Hematopoietic multipotent progenitor cell treated with erythropoietin and hydrocortisone succinate and interleukin-3 and kit ligand, for 8 days (in vitro differentiated cells): ENCODE measurements at regions not wholly inside any gene's neighbourhood (a gene's known extent, or its start where the extent isn't known, plus 50 kb on each side); places are given as distances from the start of the nearest gene placed in this dataset.
"Not testable (repeated sequence)": the region's sequence is repeated elsewhere in the genome, so short reads cannot be mapped to it uniquely, and the experiment has no call there.

Experiments
- DNase-seq: peaks from one replicate; pipeline ENCODE4 v3.0.0-alpha.2; 2015

GRCh38 chr3:75395580-75396315 lies 268.4 kb upstream of the FRG2C start:
- DNase-seq, result no peak

GRCh38 chr3:75396316-75396802 lies 267.8 kb upstream of the FRG2C start:
- no peak for DNase-seq

GRCh38 chr3:75397486-75397885 lies 266.6 kb upstream of the FRG2C start:
- DNase-seq, result not testable (repeated sequence)

- not testable (repeated sequence) for DNase-seq
Measured at GRCh38 chr3:75422101-75422945, 241.8 kb upstream of the FRG2C start.

- DNase-seq, result not testable (repeated sequence)
Measured at GRCh38 chr3:75425379-75425778, 238.7 kb upstream of the FRG2C start.

- DNase-seq, result not testable (repeated sequence)
Measured at GRCh38 chr3:75427486-75427885, 236.6 kb upstream of the FRG2C start.

- DNase-seq, result not testable (repeated sequence)
Measured at GRCh38 chr3:75427906-75428305, 236.2 kb upstream of the FRG2C start.

GRCh38 chr3:75429561-75430220 lies 234.4 kb upstream of the FRG2C start:
- DNase-seq, result peak; percentile 73

GRCh38 chr3:75430406-75430805 lies 233.7 kb upstream of the FRG2C start:
- not testable (repeated sequence) for DNase-seq

GRCh38 chr3:75431120-75431519 lies 233.0 kb upstream of the FRG2C start:
- DNase-seq, result not testable (repeated sequence)

- DNase-seq, result not testable (repeated sequence)
Measured at GRCh38 chr3:75432466-75432865, 231.7 kb upstream of the FRG2C start.

GRCh38 chr3:75432885-75433284 lies 231.2 kb upstream of the FRG2C start:
- not testable (repeated sequence) for DNase-seq

- not testable (repeated sequence) for DNase-seq
Measured at GRCh38 chr3:75433295-75433694, 230.8 kb upstream of the FRG2C start.

GRCh38 chr3:75434276-75434912 lies 229.7 kb upstream of the FRG2C start:
- DNase-seq, result peak; percentile 33

GRCh38 chr3:75434913-75435793 lies 229.0 kb upstream of the FRG2C start:
- peak; percentile 98 for DNase-seq

- peak; percentile 84 for DNase-seq
Measured at GRCh38 chr3:75435794-75436400, 228.2 kb upstream of the FRG2C start.

GRCh38 chr3:75440986-75441385 lies 223.1 kb upstream of the FRG2C start:
- not testable (repeated sequence) for DNase-seq

GRCh38 chr3:75444634-75445033 lies 219.5 kb upstream of the FRG2C start:
- DNase-seq, result not testable (repeated sequence)

- DNase-seq, result not testable (repeated sequence)
Measured at GRCh38 chr3:75445234-75445633, 218.9 kb upstream of the FRG2C start.

GRCh38 chr3:75446948-75447347 lies 217.2 kb upstream of the FRG2C start:
- DNase-seq, result not testable (repeated sequence)

- peak; percentile 5 for DNase-seq
Measured at GRCh38 chr3:75453328-75453727, 210.8 kb upstream of the FRG2C start.
